ENCODE measurements at regions not wholly inside any gene's neighbourhood (a gene's known extent, or its start where the extent isn't known, plus 50 kb on each side); places are given as distances from the start of the nearest gene placed in this dataset.

GRCh38 chr7:12741951-12742575 lies 54.6 kb downstream of the ARL4A start:
- no peak for DNase-seq (ENCODE audit: low spot score)

- DNase-seq (ENCODE audit: low spot score) = no peak
Measured at GRCh38 chr7:12746211-12746610, 58.8 kb downstream of the ARL4A start.

- DNase-seq (ENCODE audit: low spot score) = peak; percentile 79
Measured at GRCh38 chr7:12747687-12748306, 60.4 kb downstream of the ARL4A start.

- DNase-seq (ENCODE audit: low spot score) = no peak
Measured at GRCh38 chr7:12749069-12749468, 61.6 kb downstream of the ARL4A start.

GRCh38 chr7:12749746-12750145 lies 62.3 kb downstream of the ARL4A start:
- DNase-seq (ENCODE audit: low spot score) = no peak

- no peak for DNase-seq (ENCODE audit: low spot score)
Measured at GRCh38 chr7:12751764-12752163, 64.3 kb downstream of the ARL4A start.

- DNase-seq (ENCODE audit: low spot score) = no peak
Measured at GRCh38 chr7:12754179-12754578, 66.7 kb downstream of the ARL4A start.

GRCh38 chr7:12756821-12757220 lies 69.4 kb downstream of the ARL4A start:
- DNase-seq (ENCODE audit: low spot score) = no peak

GRCh38 chr7:12757443-12757842 lies 70.0 kb downstream of the ARL4A start:
- DNase-seq (ENCODE audit: low spot score) = no peak

GRCh38 chr7:12759151-12759550 lies 71.7 kb downstream of the ARL4A start:
- no peak for DNase-seq (ENCODE audit: low spot score)

- no peak for DNase-seq (ENCODE audit: low spot score)
Measured at GRCh38 chr7:12761111-12761510, 73.7 kb downstream of the ARL4A start.

- DNase-seq (ENCODE audit: low spot score) = no peak
Measured at GRCh38 chr7:12761691-12762090, 74.3 kb downstream of the ARL4A start.

- no peak for DNase-seq (ENCODE audit: low spot score)
Measured at GRCh38 chr7:12764458-12764891, 77.0 kb downstream of the ARL4A start.

GRCh38 chr7:12765431-12766100 lies 78.1 kb downstream of the ARL4A start:
- no peak for DNase-seq (ENCODE audit: low spot score)

- no peak for DNase-seq (ENCODE audit: low spot score)
Measured at GRCh38 chr7:12766416-12766815, 79.0 kb downstream of the ARL4A start.

- no peak for DNase-seq (ENCODE audit: low spot score)
Measured at GRCh38 chr7:12768948-12769347, 81.5 kb downstream of the ARL4A start.

GRCh38 chr7:12769444-12769843 lies 82.0 kb downstream of the ARL4A start:
- no peak for DNase-seq (ENCODE audit: low spot score)

GRCh38 chr7:12770227-12770975 lies 83.0 kb downstream of the ARL4A start:
- no peak for DNase-seq (ENCODE audit: low spot score)

- DNase-seq (ENCODE audit: low spot score) = no peak
Measured at GRCh38 chr7:12771378-12771877, 84.0 kb downstream of the ARL4A start.

GRCh38 chr7:12772768-12773167 lies 85.3 kb downstream of the ARL4A start:
- DNase-seq (ENCODE audit: low spot score) = no peak

- no peak for DNase-seq (ENCODE audit: low spot score)
Measured at GRCh38 chr7:12777257-12777656, 89.8 kb downstream of the ARL4A start.

GRCh38 chr7:12779947-12780346 lies 92.5 kb downstream of the ARL4A start:
- DNase-seq (ENCODE audit: low spot score) = no peak
